ENCODE measurements at regions not wholly inside any gene's neighbourhood (a gene's known extent, or its start where the extent isn't known, plus 50 kb on each side); places are given as distances from the start of the nearest gene placed in this dataset.

GRCh38 chrX:122565952-122566351 lies 618.1 kb upstream of the GRIA3 start:
- Mint-ChIP-seq H3K27me3 (no peaks in the 10 kb centered on the region), H3K4me1 (ENCODE audit: low read depth) (no peaks in the 10 kb centered on the region), H3K4me3 (no peak overlapping the region), H3K9me3 (peaks cover 29% of the 10 kb centered on the region), H3K36me3 (ENCODE audit: low read depth) (no peaks in the 10 kb centered on the region), H3K27ac (no peak overlapping the region)
- intact Hi-C loops (cut with micrococcal nuclease), result no loop called here

GRCh38 chrX:122566401-122566800 lies 617.7 kb upstream of the GRIA3 start:
- H3K9me3 Mint-ChIP-seq, result peaks cover 29% of the 10 kb centered on the region

GRCh38 chrX:122567911-122568310 lies 616.2 kb upstream of the GRIA3 start:
- Mint-ChIP-seq H3K27me3 (no peaks in the 10 kb centered on the region), H3K36me3 (ENCODE audit: low read depth) (no peaks in the 10 kb centered on the region), H3K4me1 (ENCODE audit: low read depth) (no peaks in the 10 kb centered on the region), H3K4me3 (no peak overlapping the region), H3K27ac (no peak overlapping the region), H3K9me3 (peaks cover 43% of the 10 kb centered on the region)
- intact Hi-C loops (cut with micrococcal nuclease), result no loop called here

More at GRCh38 chrX:122566401-122566800, 617.7 kb upstream of the GRIA3 start:
- Mint-ChIP-seq H3K4me3 (no peak overlapping the region), H3K27me3 (no peaks in the 10 kb centered on the region), H3K4me1 (ENCODE audit: low read depth) (no peaks in the 10 kb centered on the region), H3K27ac (no peak overlapping the region), H3K36me3 (ENCODE audit: low read depth) (no peaks in the 10 kb centered on the region)
- intact Hi-C loops (cut with micrococcal nuclease), result no loop called here

- Mint-ChIP-seq H3K27me3 (no peaks in the 10 kb centered on the region), H3K27ac (no peak overlapping the region), H3K9me3 (peaks cover 44% of the 10 kb centered on the region), H3K36me3 (ENCODE audit: low read depth) (no peaks in the 10 kb centered on the region), H3K4me3 (no peak overlapping the region), H3K4me1 (ENCODE audit: low read depth) (no peaks in the 10 kb centered on the region)
- intact Hi-C loops (cut with micrococcal nuclease), result no loop called here
Observed at GRCh38 chrX:122572461-122572860, 611.6 kb upstream of the GRIA3 start.

GRCh38 chrX:122579036-122579435 lies 605.0 kb upstream of the GRIA3 start:
- Mint-ChIP-seq H3K36me3 (ENCODE audit: low read depth) (no peaks in the 10 kb centered on the region), H3K27me3 (no peaks in the 10 kb centered on the region), H3K27ac (no peak overlapping the region), H3K4me1 (ENCODE audit: low read depth) (no peaks in the 10 kb centered on the region), H3K9me3 (peaks cover 26% of the 10 kb centered on the region), H3K4me3 (no peak overlapping the region)
- intact Hi-C loops (cut with micrococcal nuclease), result no loop called here

- peaks cover 22% of the 10 kb centered on the region for H3K9me3 Mint-ChIP-seq
- H3K4me3 Mint-ChIP-seq, result no peak overlapping the region
- intact Hi-C loops (cut with micrococcal nuclease), result no loop called here
- no peak overlapping the region for H3K27ac Mint-ChIP-seq
- no peaks in the 10 kb centered on the region for H3K36me3 Mint-ChIP-seq (ENCODE audit: low read depth)
- H3K27me3 Mint-ChIP-seq, result no peaks in the 10 kb centered on the region
- H3K4me1 Mint-ChIP-seq (ENCODE audit: low read depth), result no peaks in the 10 kb centered on the region
Observed at GRCh38 chrX:122579526-122579925, 604.6 kb upstream of the GRIA3 start.

GRCh38 chrX:122582280-122582974 lies 601.7 kb upstream of the GRIA3 start:
- no peaks in the 10 kb centered on the region for H3K27me3 Mint-ChIP-seq
- no peak overlapping the region for H3K27ac Mint-ChIP-seq
- H3K4me3 Mint-ChIP-seq, result no peak overlapping the region
- H3K4me1 Mint-ChIP-seq (ENCODE audit: low read depth), result no peaks in the 10 kb centered on the region
- no peaks in the 10 kb centered on the region for H3K36me3 Mint-ChIP-seq (ENCODE audit: low read depth)
- intact Hi-C loops (cut with micrococcal nuclease), result no loop called here
- peaks cover 12% of the 10 kb centered on the region for H3K9me3 Mint-ChIP-seq

- Mint-ChIP-seq H3K27ac (no peak overlapping the region), H3K4me3 (no peak overlapping the region), H3K27me3 (no peaks in the 10 kb centered on the region), H3K9me3 (peaks cover 9% of the 10 kb centered on the region), H3K36me3 (ENCODE audit: low read depth) (no peaks in the 10 kb centered on the region), H3K4me1 (ENCODE audit: low read depth) (no peaks in the 10 kb centered on the region)
- intact Hi-C loops (cut with micrococcal nuclease), result no loop called here
Observed at GRCh38 chrX:122582975-122583305, 601.1 kb upstream of the GRIA3 start.

- Mint-ChIP-seq H3K4me3 (no peak overlapping the region), H3K27ac (no peak overlapping the region), H3K27me3 (no peaks in the 10 kb centered on the region), H3K9me3 (peaks cover 9% of the 10 kb centered on the region), H3K36me3 (ENCODE audit: low read depth) (no peaks in the 10 kb centered on the region), H3K4me1 (ENCODE audit: low read depth) (no peaks in the 10 kb centered on the region)
- intact Hi-C loops (cut with micrococcal nuclease), result no loop called here
Observed at GRCh38 chrX:122583551-122583950, 600.5 kb upstream of the GRIA3 start.

GRCh38 chrX:122584981-122585380 lies 599.1 kb upstream of the GRIA3 start:
- Mint-ChIP-seq H3K27ac (no peak overlapping the region), H3K9me3 (peaks cover 4% of the 10 kb centered on the region), H3K36me3 (ENCODE audit: low read depth) (no peaks in the 10 kb centered on the region), H3K27me3 (no peaks in the 10 kb centered on the region), H3K4me3 (no peak overlapping the region), H3K4me1 (ENCODE audit: low read depth) (no peaks in the 10 kb centered on the region)
- intact Hi-C loops (cut with micrococcal nuclease), result no loop called here

GRCh38 chrX:122586831-122587230 lies 597.2 kb upstream of the GRIA3 start:
- Mint-ChIP-seq H3K27ac (no peak overlapping the region), H3K4me3 (no peak overlapping the region), H3K27me3 (no peaks in the 10 kb centered on the region), H3K9me3 (no peaks in the 10 kb centered on the region), H3K4me1 (ENCODE audit: low read depth) (no peaks in the 10 kb centered on the region), H3K36me3 (ENCODE audit: low read depth) (no peaks in the 10 kb centered on the region)
- intact Hi-C loops (cut with micrococcal nuclease), result no loop called here

- H3K4me3 Mint-ChIP-seq, result no peak overlapping the region
- no peaks in the 10 kb centered on the region for H3K36me3 Mint-ChIP-seq (ENCODE audit: low read depth)
- intact Hi-C loops (cut with micrococcal nuclease), result no loop called here
- H3K9me3 Mint-ChIP-seq, result peaks cover 18% of the 10 kb centered on the region
- H3K27me3 Mint-ChIP-seq, result no peaks in the 10 kb centered on the region
- H3K4me1 Mint-ChIP-seq (ENCODE audit: low read depth), result no peaks in the 10 kb centered on the region
- H3K27ac Mint-ChIP-seq, result no peak overlapping the region
Observed at GRCh38 chrX:122591546-122591945, 592.5 kb upstream of the GRIA3 start.

GRCh38 chrX:122596998-122597397 lies 587.1 kb upstream of the GRIA3 start:
- H3K36me3 Mint-ChIP-seq (ENCODE audit: low read depth), result no peaks in the 10 kb centered on the region
- H3K4me3 Mint-ChIP-seq, result no peak overlapping the region
- no peaks in the 10 kb centered on the region for H3K4me1 Mint-ChIP-seq (ENCODE audit: low read depth)
- no peaks in the 10 kb centered on the region for H3K27me3 Mint-ChIP-seq
- intact Hi-C loops (cut with micrococcal nuclease), result no loop called here
- H3K27ac Mint-ChIP-seq, result no peak overlapping the region
- H3K9me3 Mint-ChIP-seq, result peaks cover 32% of the 10 kb centered on the region

- no peaks in the 10 kb centered on the region for H3K27me3 Mint-ChIP-seq
- no peaks in the 10 kb centered on the region for H3K4me1 Mint-ChIP-seq (ENCODE audit: low read depth)
- intact Hi-C loops (cut with micrococcal nuclease), result no loop called here
- no peaks in the 10 kb centered on the region for H3K36me3 Mint-ChIP-seq (ENCODE audit: low read depth)
- H3K9me3 Mint-ChIP-seq, result peaks cover 24% of the 10 kb centered on the region
- H3K27ac Mint-ChIP-seq, result no peak overlapping the region
- H3K4me3 Mint-ChIP-seq, result no peak overlapping the region
Observed at GRCh38 chrX:122622795-122623194, 561.3 kb upstream of the GRIA3 start.

GRCh38 chrX:122625239-122625638 lies 558.8 kb upstream of the GRIA3 start:
- Mint-ChIP-seq H3K4me3 (no peak overlapping the region), H3K27ac (no peak overlapping the region), H3K4me1 (ENCODE audit: low read depth) (no peaks in the 10 kb centered on the region), H3K36me3 (ENCODE audit: low read depth) (no peaks in the 10 kb centered on the region), H3K27me3 (no peaks in the 10 kb centered on the region), H3K9me3 (peaks cover 23% of the 10 kb centered on the region)
- intact Hi-C loops (cut with micrococcal nuclease), result no loop called here
